Amniotic epithelial cell (primary cell): ENCODE measurements at regions not wholly inside any gene's neighbourhood (a gene's known extent, or its start where the extent isn't known, plus 50 kb on each side); places are given as distances from the start of the nearest gene placed in this dataset.

Experiments used
- DNase-seq: peaks from one replicate; pipeline ENCODE4 v3.0.0-alpha.2; 2010; ENCODE audit warnings: low read depth

DNA sequence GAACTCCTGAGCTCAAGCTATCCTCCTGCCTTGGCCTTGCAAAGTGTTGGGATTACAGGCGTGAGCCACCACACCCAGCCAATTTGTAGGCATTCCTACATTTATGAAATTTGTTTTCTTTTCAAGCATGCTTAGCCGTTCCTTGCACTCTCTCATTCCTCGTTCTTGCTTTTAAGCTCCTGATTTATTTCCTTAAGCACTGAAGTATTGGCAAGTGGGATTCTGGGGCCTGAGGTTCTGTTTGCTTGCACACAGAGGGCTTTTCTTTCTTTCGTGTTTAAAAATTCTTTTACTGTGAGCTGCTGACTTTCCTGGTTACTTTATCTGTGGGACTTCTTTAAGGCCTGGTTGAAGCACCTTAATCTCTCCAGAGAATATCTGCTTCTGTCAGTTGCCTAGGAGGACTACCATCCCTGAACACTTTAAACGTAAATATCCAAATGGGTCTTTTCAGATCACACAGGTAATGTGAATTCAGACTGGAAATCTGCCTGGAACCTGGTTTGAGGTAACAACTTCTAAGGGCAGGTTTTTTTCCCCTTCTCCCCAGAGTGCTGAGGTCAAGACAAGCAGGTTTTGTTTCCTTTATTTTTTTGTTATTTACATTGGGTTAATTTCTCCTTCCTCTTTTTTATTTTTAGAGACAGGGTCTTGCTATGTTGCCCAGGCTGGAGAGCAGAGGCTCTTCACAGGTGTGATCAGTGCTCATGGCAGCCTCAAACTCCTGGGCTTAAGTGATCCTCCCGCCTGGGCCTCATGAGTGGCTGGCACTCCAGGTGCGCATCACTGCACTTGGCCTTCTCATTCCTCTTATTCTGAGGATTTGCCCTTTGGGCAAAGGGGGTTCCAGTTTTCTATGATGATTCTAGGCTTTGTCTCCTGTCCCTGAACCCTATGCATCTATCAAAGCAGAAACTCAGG lies 102.9 kb downstream of the PFKFB3 start:
- DNase-seq, result no peak

DNA sequence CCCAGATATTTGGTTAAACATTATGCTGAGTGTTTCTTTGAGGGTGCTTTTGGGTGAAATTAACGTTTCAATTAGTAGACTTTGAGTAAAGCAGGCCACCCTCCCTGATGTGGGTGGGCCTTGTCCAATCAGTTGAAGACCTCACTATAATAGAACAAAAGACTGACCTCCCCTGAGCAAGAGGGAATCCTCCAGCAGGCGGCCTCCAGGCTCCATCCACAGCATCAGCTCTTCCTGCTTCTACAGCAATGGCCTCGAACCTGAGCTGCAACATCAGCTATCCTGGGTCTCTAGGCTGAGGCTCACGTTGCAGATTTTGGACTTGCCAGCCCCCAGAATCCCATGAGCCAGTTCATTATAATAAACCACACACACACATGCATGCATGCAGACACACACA lies 104.2 kb downstream of the PFKFB3 start:
- DNase-seq, result no peak

DNA sequence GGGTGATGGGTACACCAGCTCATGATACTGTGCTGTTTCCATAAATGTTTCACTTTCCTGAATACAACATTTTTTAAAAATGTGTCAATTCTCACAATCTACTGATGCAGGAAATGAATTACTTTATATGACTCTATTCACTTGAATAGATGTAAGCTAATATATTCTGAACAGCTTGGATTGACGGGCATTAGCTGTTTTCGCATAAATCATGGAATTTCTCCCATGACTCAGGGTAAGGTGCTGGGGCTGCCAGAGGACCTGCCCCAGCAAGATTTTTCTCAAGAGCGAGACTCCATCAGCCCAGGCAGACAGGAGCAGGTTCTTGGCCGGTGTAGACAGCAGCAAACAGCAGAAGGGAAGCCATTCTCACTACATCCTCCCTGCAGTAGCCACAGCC lies 107.1 kb downstream of the PFKFB3 start:
- DNase-seq, result no peak

DNA sequence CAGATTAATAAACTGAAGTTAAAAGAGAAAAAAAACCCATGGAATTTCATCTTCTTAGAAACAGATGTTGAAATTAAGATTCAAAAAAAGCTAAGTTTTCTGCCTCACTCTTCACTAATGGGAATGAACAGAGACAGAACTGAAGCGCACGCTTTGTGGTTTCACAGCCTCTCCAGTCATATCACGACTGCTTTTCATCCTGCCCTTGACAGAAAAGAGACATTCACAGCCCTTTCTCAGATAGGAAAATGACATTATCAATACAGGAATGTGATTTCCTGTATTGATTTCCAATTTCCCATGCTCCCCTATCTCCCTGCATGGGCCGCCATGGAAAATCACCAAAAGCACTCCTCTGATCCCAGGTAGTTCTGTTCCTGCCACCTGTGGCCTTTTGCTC lies 108.2 kb downstream of the PFKFB3 start:
- DNase-seq, result no peak

DNA sequence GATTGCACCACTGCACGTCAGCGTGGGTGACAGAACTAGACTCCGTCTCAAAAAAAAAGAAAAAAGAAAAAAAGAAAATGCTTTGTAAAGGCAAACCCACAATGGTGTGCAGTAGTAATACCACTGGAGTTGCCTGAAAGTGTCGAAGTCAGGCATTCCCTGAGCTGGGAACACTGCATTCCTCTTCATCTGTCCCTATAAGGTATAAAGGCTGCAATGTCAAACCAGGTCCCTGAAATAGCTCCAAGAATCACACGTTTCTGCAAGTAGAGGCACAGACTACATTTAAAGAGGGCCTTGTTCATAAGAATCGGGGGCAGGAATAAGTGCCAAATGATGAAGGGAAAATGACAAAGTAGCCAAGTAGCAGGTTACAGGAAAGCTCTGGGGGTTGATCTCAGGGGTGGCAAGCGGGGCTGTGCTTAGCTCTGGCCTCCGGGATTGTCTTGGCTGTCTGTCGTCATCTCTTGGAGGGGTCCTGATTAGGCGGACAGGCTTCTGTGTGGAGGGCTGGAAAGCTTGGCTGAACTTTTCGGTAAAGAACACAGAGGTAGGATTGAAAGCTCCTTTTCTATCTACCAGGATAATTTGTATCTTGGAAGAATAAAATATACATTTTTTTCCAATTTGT lies 109.1 kb downstream of the PFKFB3 start:
- no peak for DNase-seq

DNA sequence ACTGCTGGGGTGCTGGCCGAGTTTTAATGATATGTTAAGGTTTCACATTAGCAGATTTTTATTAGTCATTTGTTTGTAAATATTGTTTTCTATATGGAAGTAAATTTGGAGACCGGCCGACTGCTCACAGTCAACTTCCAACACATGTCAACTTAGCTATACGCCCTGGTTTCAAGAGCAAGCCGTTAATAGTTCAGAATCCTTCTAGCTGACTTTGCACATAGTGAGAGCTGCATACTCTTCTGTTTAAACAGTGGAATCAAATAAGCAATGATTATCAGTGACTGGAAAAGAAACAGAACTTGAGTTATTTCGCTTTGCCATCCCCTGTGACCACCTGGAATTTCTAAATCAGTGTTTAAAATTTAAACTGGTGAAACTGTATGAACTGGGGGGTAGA lies 109.9 kb downstream of the PFKFB3 start:
- DNase-seq, result no peak

DNA sequence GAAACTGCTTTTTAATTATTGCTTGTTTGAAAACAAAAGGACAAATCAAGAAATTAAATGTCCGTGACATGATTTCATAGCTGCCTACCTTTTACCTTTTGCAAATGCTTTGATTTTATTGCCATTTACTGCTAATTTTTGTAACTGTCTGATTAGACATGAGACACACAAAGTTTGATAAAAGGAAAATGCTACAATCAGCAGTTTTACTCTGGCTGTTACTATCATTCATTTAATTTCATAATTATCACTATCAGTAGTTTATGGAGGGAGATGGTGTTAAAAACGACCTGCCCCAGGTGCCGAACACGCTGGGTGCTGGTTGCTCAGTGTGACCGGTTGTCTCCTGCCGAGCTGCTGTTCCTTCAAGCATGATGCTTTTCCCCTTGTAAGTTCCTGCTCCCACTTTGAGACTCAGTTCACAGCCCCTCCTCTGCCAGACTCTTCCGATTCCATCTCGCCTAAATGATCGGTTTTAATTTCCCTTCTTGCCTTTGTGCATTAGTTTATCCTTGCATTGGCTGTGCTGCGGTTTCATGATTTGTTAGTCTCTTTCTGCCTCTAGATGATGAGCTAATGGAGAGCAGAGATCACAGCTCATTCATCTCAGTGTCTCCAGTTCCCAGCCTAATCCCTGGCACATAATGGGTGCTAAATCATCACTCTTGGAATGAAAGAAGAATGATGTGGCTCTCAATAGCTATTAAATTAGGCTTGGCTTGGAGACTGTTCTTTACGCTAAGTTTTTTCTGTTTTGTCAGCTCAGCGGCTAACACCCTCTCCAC lies 110.6 kb downstream of the PFKFB3 start:
- DNase-seq, result peak; percentile 7

DNA sequence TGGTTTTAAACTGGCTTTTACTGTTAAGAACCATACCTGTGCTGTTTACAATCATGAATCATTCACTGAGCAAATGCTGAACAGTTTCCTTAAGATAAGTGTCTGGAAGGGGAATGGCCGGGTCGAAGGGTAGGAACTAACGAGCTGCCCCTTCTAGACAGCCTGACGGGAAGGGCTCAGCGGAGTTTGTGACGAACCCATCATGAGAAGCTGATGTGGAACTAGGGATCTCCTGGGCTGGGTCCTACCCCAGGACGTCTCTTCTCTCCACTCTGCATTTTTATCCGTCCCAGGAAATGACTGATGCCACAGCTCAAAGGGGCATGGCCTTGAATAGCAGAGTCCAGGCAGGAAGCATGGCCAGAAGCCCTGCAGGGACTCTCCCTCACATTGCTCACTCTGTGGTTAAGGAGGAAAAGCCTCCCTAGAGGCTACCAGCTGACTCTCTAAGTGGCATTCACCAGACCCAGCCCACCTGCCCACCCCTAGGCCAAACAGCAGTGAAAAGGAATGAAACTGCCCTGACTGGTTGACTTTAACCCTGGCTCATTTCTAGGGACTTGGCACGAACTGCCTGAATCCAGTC lies 112.0 kb downstream of the PFKFB3 start:
- no peak for DNase-seq

DNA sequence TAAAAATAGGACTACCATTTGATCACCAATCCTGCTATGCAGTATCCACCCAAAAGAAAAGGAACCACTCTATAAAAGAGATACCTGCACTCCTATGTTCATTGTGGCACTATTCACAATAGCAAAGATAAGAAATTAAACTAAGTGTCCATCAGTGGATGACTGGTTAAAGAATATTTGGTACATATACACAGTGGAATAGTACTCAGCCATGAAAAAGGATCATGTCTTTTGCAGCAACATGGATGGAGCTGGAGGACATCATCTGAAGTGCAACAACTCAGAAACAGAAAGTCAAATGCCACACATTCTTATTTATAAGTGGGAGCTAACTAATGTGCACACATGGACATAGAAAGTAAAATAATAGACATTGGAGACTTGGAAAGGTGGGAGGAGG lies 116.4 kb downstream of the PFKFB3 start:
- no peak for DNase-seq

DNA sequence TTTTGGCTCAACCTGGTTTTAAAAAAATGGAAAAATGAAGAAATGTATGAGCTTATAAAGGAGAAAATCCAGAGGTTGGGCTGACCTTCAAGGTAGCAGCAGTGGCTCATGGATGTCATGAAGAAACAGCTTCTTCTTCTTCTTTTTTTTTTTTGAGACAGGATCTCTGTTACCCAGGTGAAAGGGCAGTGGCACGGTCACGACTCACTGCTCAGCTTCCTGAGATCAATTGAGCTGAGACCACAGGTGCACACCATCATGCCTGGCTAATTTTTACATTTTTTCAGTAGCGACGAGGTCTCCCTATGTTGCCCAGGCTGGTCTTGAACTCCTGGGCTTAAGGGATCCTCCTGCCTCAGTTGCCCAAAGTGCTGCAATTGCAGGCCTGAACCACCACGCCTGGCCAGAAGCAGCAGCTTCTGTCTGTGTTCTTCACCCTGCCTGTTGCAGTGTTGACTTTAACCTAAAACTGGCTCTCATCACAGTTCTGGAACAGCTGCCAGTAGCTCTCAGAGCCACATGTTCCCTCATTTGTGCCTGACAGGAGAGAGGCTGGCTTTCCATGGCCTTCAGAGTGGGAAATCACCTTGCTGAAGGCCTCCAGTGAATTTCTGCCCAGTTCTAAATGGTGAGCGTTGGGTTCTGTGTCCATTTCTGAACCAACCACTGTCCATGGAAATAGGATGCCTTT lies 117.7 kb downstream of the PFKFB3 start:
- no peak for DNase-seq

DNA sequence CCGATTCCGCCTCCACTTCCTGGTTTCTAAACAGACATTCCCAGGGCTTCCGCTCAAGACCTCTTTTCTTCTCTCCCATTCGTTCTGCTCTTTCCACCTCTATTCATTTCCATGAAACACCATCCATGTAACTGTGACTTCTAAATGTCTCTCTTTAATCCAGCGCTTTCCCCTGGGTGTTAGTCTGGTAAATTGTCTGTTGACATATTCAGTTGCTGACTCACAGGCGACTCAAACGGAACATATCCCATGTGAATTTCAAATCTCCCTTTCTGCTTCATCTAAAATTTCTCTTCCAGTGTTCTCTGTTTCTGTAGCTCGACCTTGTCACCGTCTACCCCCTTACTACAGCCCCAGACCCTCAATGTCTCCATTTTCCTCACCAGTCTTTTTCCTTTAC lies 119.1 kb downstream of the PFKFB3 start:
- DNase-seq, result peak; percentile 8

DNA sequence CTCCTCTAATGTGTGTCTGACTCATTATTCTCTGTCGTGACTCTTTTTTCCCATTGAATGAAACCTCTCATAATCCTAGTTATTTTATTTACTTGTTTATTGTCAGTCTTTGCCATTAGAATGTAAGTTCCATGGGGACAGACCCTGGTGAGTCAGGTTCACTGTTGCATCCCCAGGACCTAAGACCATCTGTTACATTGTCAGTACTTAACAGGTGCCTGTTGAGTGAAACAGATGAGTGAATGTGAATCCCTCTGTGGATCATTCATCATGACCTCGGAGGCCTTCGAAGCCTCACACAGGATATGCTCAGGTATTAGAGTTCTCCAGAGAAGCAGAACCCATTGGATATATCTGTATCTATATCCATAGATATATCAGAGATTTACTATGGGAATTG lies 120.1 kb downstream of the PFKFB3 start:
- DNase-seq, result no peak

DNA sequence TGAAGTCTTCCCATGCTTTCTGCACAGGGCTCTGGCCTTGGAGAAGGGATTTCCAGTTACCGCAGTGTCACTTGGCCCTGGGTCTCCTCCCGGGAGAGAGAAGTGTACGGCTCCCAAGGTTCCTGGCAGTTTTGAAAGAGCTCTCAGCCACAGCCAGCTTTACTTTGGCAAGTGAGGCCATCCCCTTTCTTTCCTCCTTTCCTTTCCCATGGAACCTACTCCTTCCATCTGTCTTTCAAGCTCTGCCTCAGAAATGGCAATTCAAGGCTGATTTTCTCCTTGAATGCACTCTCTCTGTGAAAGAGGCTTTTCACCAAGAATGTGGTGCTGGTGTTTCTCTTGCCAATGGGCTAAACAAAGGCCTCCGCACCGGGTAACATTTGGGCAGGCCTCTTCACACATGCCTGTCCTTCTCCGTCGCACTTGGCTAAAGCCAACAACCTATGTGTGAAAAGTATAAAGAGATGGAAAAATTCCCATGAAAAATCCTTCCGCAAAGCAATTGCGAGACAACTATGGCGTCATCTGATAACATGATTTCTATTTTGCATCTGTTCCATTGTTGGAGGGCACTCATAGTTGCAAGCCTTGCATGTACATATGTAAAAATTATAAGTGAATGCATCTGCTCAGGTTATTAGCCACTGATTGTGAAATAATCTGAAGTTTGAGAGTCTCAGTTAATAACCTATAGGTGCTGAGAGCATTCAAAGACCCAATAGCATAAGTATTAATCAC lies 125.4 kb downstream of the PFKFB3 start:
- no peak for DNase-seq

DNA sequence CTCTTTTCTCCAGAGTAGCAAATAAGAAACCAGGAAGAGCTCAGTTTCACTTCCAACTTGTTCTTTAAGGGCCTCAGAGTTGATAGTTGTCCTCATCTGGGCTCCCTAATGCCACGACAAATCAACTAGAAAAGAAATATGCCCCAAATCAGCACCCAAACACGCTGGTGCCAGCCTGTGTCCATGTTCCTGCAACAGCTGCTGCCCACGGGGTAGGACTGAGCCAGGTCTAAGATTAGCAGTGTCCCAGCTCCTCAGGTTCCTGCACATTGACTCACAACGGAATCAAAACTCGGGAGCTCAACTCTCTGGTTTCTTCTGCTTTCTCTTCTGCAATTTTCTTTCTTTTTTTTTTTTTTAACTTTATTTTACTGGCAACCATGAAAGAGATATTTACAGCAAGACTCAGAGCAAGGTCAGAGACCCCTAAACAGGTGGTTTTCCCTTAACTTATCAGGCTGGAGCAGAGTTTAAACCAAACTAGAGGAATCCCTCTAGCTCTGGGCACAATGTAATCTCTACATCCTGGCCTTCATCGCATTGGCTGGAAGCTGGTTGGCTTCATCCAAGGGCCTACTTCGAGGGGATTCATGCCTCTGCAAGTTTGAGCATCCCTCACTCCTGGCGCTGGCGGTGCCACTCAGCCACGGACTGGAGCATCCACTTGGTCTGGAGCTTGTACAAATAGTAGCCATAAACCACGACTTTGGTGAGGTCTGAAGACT lies 126.1 kb downstream of the PFKFB3 start:
- no peak for DNase-seq

DNA sequence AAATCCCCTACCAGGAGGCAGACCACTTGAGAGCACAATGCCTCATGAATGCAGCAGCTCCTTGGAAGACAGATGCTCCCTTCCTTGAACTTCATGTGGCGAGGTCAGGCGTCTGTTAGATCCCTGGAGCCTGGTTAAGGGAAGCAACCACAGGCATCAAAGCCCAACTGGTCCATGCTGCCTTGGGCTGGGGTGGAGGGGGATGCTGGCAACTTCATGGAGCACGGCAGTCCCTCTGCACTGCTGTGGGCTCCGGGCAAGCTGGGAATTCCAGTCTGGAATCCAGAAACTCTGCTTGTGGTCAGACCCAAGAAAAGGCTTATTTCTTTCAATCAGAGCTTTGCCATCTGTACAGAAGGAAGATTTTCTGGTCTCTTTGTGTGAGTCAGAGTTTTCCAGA lies 130.4 kb downstream of the PFKFB3 start:
- no peak for DNase-seq

DNA sequence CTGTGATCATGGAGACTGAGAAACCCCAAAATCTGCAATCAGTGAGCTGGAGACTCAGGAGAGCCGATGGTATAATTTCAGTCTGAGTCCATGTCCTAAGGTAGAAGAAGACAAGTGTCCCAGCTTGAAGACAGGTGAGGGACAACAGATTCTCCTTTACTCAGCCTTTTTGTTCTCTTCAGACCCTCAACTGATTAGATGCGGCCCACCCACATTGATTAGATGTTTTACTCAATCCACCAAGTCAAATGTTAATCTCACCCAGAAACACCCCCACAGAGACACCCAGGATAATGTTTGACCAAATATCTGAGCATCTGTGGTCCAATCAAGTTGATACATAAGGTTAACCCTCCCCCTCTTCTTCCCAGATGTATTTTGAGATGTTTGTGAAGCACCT lies 131.2 kb downstream of the PFKFB3 start:
- no peak for DNase-seq

DNA sequence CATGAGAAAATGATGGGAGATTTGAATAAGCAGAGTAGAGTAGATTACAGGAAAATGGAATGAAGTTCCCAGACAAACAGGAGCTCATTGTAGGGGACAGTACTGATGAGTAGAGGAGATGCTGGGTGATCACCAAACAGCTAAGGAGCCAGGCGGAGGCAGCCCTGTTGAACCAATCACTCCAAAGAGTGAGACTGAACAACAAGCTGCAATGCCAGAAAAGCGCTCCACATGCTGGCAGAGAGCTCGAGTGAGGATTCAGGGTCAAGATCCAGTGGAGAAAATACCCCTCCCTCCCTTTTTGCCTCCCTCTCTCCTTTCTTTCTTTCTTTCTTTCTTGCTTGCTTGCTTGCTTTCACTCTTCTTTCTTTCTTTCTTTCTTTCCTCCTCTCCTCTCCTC lies 133.3 kb downstream of the PFKFB3 start:
- no peak for DNase-seq

DNA sequence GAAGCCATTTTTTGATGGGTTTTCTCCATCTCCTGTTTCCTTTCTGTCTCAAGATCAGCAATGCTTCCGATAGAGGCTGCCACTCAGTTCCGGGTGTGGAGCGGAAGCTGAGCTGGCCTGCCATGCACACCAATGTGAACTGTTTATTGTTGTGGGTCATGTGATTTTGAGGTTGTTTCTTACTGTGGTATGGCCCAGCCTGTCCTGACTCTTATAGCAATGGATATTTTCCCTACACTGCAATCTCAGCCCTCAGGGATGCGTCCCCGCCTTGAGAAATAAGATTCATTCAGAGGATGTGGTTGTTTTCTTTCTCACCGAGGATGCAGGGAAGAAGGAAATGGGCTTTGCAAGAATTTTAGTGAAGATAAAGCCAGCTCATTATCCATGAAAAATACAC lies 134.7 kb downstream of the PFKFB3 start:
- peak; percentile 3 for DNase-seq

DNA sequence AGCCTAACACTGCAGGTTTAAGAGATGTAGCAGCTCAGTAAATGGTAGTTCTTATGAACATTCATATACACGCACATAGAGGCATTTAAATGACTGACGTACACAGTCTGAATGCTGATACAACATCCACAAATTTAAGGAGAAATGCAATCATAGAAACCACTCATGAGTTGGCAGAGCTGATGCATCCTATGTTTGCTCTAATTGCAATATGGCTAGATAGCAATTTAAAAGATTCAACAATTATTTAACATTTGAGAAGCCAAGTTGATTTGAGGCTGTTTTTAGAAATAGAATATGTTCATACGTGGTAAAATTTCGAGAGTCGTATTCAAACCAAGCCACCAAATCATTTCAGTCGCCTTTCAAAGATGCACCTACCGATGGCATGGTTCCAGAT lies 135.6 kb downstream of the PFKFB3 start:
- no peak for DNase-seq

DNA sequence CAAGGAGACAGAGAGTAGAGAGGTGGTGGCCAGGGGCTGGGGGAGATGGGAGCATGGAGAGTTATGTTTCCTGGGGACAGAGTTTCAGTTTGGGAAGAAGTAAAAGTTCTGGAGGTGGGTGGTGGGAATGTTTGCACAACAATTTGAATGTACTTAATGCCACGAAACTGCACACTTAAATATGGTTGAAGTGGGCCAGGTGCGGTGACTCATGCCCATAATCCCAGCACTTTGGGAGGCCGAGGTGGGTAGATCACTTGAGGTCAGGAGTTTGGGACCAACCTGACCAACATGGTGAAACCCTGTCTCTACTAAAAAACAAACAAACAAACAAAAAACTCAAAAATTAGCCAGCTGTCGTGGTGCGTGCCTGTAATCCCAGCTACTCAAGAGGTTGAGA lies 137.2 kb downstream of the PFKFB3 start:
- no peak for DNase-seq
